HEK293 (cell line): ENCODE measurements at regions not wholly inside any gene's neighbourhood (a gene's known extent, or its start where the extent isn't known, plus 50 kb on each side); places are given as distances from the start of the nearest gene placed in this dataset.

ENCODE experiments used
- CTCF ChIA-PET: fragments of 350-600 bp; formaldehyde crosslinking; extraction: SDS; loops from one replicate; lab custom pipeline; 2021; ENCODE audit warnings: antibody characterized with exemption; lab: Yijun Ruan, JAX
- POLR2A ChIA-PET: fragments of 300-600 bp; formaldehyde crosslinking; extraction: SDS; loops from one replicate; lab custom pipeline; 2020; ENCODE audit warnings: antibody characterized with exemption, inconsistent platforms; lab: Yijun Ruan, JAX
- H3K27ac ChIP-seq: fragments of 200-500 bp; sonication (Bioruptor generic); 2 replicates; pipeline ENCODE4 v1.5.1; 2014; ENCODE audit warnings: low read depth, low read length, control low read depth, inconsistent platforms; ENCODE audit errors: extremely low read depth
- H3K36me3 ChIP-seq, 2 experiments: fragments of 200-500 bp in 1 of 2; sonication (Bioruptor generic) in 1 of 2; 1 replicate in 1 of 2; 2 replicates in 1 of 2; pipeline ENCODE4 v1.5.1; 2014 to 2017; ENCODE audit warnings: inconsistent platforms in 2 of 2, low read length in 2 of 2; ENCODE audit not compliant: control insufficient read depth in 2 of 2, insufficient read depth in 1 of 2
- H3K4me1 ChIP-seq: fragments of 200-500 bp; sonication (Bioruptor generic); 2 replicates; pipeline ENCODE4 v1.5.1; 2014; ENCODE audit warnings: mild to moderate bottlenecking, low read length, inconsistent platforms; ENCODE audit not compliant: control insufficient read depth, insufficient read depth
- H3K4me3 ChIP-seq: 2 replicates; pipeline ENCODE4 v1.5.1; 2011; ENCODE audit warnings: low read depth, mild to moderate bottlenecking, control low read depth, low read length, moderate library complexity
- H3K9me3 ChIP-seq: fragments of 200-500 bp; sonication (Bioruptor generic); 2 replicates; pipeline ENCODE4 v1.5.1; 2014; ENCODE audit warnings: low read depth, low read length, inconsistent platforms; ENCODE audit not compliant: control insufficient read depth, insufficient read depth
- GLIS1 ChIP-seq: fragments of 450-650 bp; formaldehyde crosslinking; IDR thresholded peaks from 2 replicates; pipeline ENCODE4 v1.5.1; 2016; ENCODE audit warnings: missing biosample characterization, missing genetic modification characterization
- HOXC10 ChIP-seq: sonication (generic); formaldehyde crosslinking; IDR thresholded peaks from 2 replicates; pipeline ENCODE4 v1.8.1; 2023; ENCODE audit warnings: mild to moderate bottlenecking, missing genetic modification reagents
- KLF16 ChIP-seq: fragments of 450-650 bp; formaldehyde crosslinking; IDR thresholded peaks from 2 replicates; pipeline ENCODE4 v1.5.1; 2017; ENCODE audit warnings: missing biosample characterization, missing genetic modification characterization
- PRDM6 ChIP-seq: fragments of 450-650 bp; formaldehyde crosslinking; IDR thresholded peaks from 2 replicates; pipeline ENCODE4 v1.5.1; 2017; ENCODE audit warnings: missing biosample characterization, missing genetic modification characterization
- REPIN1 ChIP-seq: fragments of 450-650 bp; formaldehyde crosslinking; IDR thresholded peaks from 2 replicates; pipeline ENCODE4 v1.5.1; 2017; ENCODE audit warnings: missing biosample characterization, missing genetic modification characterization, low read depth
- ZNF132 ChIP-seq: fragments of 450-650 bp; formaldehyde crosslinking; IDR thresholded peaks from 2 replicates; pipeline ENCODE4 v1.5.1; 2017; ENCODE audit warnings: missing biosample characterization, missing genetic modification characterization, borderline replicate concordance
- ZNF155 ChIP-seq: fragments of 450-650 bp; formaldehyde crosslinking; IDR thresholded peaks from 2 replicates; pipeline ENCODE4 v1.5.1; 2016; ENCODE audit warnings: missing biosample characterization, missing genetic modification characterization
- ZNF214 ChIP-seq: fragments of 450-650 bp; formaldehyde crosslinking; IDR thresholded peaks from 2 replicates; pipeline ENCODE4 v1.5.1; 2017; ENCODE audit warnings: missing biosample characterization, mild to moderate bottlenecking, missing genetic modification characterization, borderline replicate concordance
- ZNF311 ChIP-seq: fragments of 450-650 bp; formaldehyde crosslinking; IDR thresholded peaks from 2 replicates; pipeline ENCODE4 v1.5.1; 2017; ENCODE audit warnings: missing biosample characterization, missing genetic modification characterization, borderline replicate concordance
- ZNF324 ChIP-seq: fragments of 450-650 bp; formaldehyde crosslinking; IDR thresholded peaks from 2 replicates; pipeline ENCODE4 v1.5.1; 2016; ENCODE audit warnings: missing biosample characterization, missing genetic modification characterization
- ZNF514 ChIP-seq: fragments of 450-650 bp; formaldehyde crosslinking; IDR thresholded peaks from 2 replicates; pipeline ENCODE4 v1.5.1; 2016; ENCODE audit warnings: missing biosample characterization, missing genetic modification characterization
- ZNF521 ChIP-seq: fragments of 450-650 bp; formaldehyde crosslinking; IDR thresholded peaks from 2 replicates; pipeline ENCODE4 v1.5.1; 2017; ENCODE audit warnings: missing biosample characterization, mild to moderate bottlenecking, missing genetic modification characterization
- ZNF561 ChIP-seq: fragments of 450-650 bp; IDR thresholded peaks from 2 replicates; pipeline ENCODE4 v1.5.1; 2018; ENCODE audit warnings: missing biosample characterization, missing genetic modification characterization, borderline replicate concordance
- ZNF571 ChIP-seq: fragments of 450-650 bp; formaldehyde crosslinking; IDR thresholded peaks from 2 replicates; pipeline ENCODE4 v1.5.0; 2017; ENCODE audit warnings: missing biosample characterization, missing genetic modification characterization
- ZNF600 ChIP-seq: fragments of 450-650 bp; formaldehyde crosslinking; IDR thresholded peaks from 2 replicates; pipeline ENCODE4 v1.5.1; 2016; ENCODE audit warnings: missing biosample characterization, missing genetic modification characterization
- ZNF623 ChIP-seq: fragments of 450-650 bp; formaldehyde crosslinking; IDR thresholded peaks from 2 replicates; pipeline ENCODE4 v1.5.1; 2016; ENCODE audit warnings: missing biosample characterization, missing genetic modification characterization
- ZNF843 ChIP-seq: fragments of 450-650 bp; formaldehyde crosslinking; IDR thresholded peaks from 2 replicates; pipeline ENCODE4 v1.5.1; 2016; ENCODE audit warnings: missing biosample characterization, missing genetic modification characterization
- ZSCAN18 ChIP-seq: fragments of 450-650 bp; formaldehyde crosslinking; IDR thresholded peaks from 2 replicates; pipeline ENCODE4 v1.5.1; 2016; ENCODE audit warnings: missing biosample characterization, missing genetic modification characterization
- ZSCAN30 ChIP-seq: fragments of 450-650 bp; IDR thresholded peaks from 2 replicates; pipeline ENCODE4 v1.5.1; 2018; ENCODE audit warnings: missing biosample characterization, mild to moderate bottlenecking, missing genetic modification characterization, moderate library complexity
- TF ChIP-seq, protein P1 (sequence below): fragments of 450-650 bp; formaldehyde crosslinking; IDR thresholded peaks from 2 replicates; pipeline ENCODE4 v1.5.1; 2017; ENCODE audit warnings: missing biosample characterization, missing genetic modification characterization
- TF ChIP-seq, protein P2 (sequence below): fragments of 450-650 bp; formaldehyde crosslinking; IDR thresholded peaks from 2 replicates; pipeline ENCODE4 v1.5.1; 2016; ENCODE audit warnings: missing biosample characterization, missing genetic modification characterization

- TF ChIP-seq ZNF600 (tag by site-specific recombination) (no peak), ZNF324 (tag by site-specific recombination) (no peak), ZNF132 (tag by site-specific recombination) (no peak), ZNF561 (no peak), ZNF843 (tag by site-specific recombination) (no peak)
- TF ChIP-seq, all 188 proteins: peak for 0
Measured at GRCh38 chr6:126107475-126108166, 121.3 kb downstream of the TRMT11 start (continued).

GRCh38 chr6:126110512-126111270 lies 124.4 kb downstream of the TRMT11 start:
- CTCF ChIA-PET = no interaction called here
- no peak overlapping the region for H3K27ac ChIP-seq
- H3K4me1 ChIP-seq = no peaks in the 10 kb centered on the region

DNA sequence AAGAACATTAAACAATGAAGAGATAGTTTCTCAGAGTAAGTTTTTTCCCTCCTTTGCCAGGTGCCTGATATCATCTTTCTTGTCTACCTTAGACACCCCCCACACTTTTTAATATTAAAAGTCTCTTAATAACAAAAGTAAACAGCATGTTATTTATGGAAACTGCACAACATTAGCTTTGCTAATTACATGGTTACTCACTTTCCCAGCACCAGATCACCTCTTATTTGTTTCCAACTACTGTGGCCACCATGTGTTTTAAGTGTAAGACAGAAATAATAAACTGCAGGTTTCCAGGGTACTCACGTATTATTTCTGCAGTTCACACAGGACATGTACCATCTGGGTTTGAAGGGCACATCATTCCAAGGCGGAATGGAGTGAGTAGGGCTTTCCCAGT lies 125.0 kb downstream of the TRMT11 start:
- no peak overlapping the region for H3K4me3 ChIP-seq
- H3K36me3 ChIP-seq = peaks cover 0 to 2% of the 10 kb centered on the region in 2 experiments; a peak in 1 of 3 replicates
- H3K27ac ChIP-seq = no peak overlapping the region
- no peaks in the 10 kb centered on the region for H3K9me3 ChIP-seq
- CTCF ChIA-PET = interaction anchor here (0.8 kb wide), 1 partner anchor 18 kb away, joined by 4 read pairs; no protein-coding TSS in a partner anchor
- no peaks in the 10 kb centered on the region for H3K4me1 ChIP-seq
- no peak for TF ChIP-seq ZNF324 (tag by site-specific recombination)
- no peak for TF ChIP-seq ZSCAN18 (tag by site-specific recombination)
- TF ChIP-seq, all 188 proteins: peak for 0
- POLR2A ChIA-PET = no interaction called here

More at GRCh38 chr6:126110512-126111270, 124.4 kb downstream of the TRMT11 start:
- H3K36me3 ChIP-seq = peaks cover 0 to 2% of the 10 kb centered on the region in 2 experiments; a peak in 1 of 3 replicates
- no peaks in the 10 kb centered on the region for H3K9me3 ChIP-seq
- POLR2A ChIA-PET = no interaction called here
- TF ChIP-seq GLIS1 = peak; percentile 73
- TF ChIP-seq ZSCAN30 (tag by site-specific recombination) = no peak
- no peak overlapping the region for H3K4me3 ChIP-seq

- Histone ChIP-seq H3K36me3 (peaks cover 0 to 2% of the 10 kb centered on the region in 2 experiments; a peak in 1 of 3 replicates), H3K9me3 (no peaks in the 10 kb centered on the region), H3K27ac (no peak overlapping the region), H3K4me1 (no peaks in the 10 kb centered on the region), H3K4me3 (no peak overlapping the region)
- ChIA-PET POLR2A (no interaction called here), CTCF (interaction anchor here (0.8 kb wide), 1 partner anchor 17 kb away, joined by 4 read pairs; no protein-coding TSS in a partner anchor)
- no peak for TF ChIP-seq ZNF571
- no peak for TF ChIP-seq REPIN1 (tag by site-specific recombination)
- TF ChIP-seq ZNF514 (tag by site-specific recombination) = no peak
- TF ChIP-seq ZNF311 (tag by site-specific recombination) = no peak
- TF ChIP-seq KLF16 = no peak
- TF ChIP-seq HOXC10 (CRISPR knock-in tag) = no peak
- no peak for TF ChIP-seq GLIS1
- no peak for TF ChIP-seq ZNF521 (tag by site-specific recombination)
- TF ChIP-seq ZNF155 (tag by site-specific recombination) = no peak
- TF ChIP-seq, protein P1, sequence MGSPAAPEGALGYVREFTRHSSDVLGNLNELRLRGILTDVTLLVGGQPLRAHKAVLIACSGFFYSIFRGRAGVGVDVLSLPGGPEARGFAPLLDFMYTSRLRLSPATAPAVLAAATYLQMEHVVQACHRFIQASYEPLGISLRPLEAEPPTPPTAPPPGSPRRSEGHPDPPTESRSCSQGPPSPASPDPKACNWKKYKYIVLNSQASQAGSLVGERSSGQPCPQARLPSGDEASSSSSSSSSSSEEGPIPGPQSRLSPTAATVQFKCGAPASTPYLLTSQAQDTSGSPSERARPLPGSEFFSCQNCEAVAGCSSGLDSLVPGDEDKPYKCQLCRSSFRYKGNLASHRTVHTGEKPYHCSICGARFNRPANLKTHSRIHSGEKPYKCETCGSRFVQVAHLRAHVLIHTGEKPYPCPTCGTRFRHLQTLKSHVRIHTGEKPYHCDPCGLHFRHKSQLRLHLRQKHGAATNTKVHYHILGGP (tag by site-specific recombination) = no peak
- no peak for TF ChIP-seq ZNF600 (tag by site-specific recombination)
- TF ChIP-seq ZNF623 (tag by site-specific recombination) = no peak
- no peak for TF ChIP-seq PRDM6 (tag by site-specific recombination)
- TF ChIP-seq, protein P2, sequence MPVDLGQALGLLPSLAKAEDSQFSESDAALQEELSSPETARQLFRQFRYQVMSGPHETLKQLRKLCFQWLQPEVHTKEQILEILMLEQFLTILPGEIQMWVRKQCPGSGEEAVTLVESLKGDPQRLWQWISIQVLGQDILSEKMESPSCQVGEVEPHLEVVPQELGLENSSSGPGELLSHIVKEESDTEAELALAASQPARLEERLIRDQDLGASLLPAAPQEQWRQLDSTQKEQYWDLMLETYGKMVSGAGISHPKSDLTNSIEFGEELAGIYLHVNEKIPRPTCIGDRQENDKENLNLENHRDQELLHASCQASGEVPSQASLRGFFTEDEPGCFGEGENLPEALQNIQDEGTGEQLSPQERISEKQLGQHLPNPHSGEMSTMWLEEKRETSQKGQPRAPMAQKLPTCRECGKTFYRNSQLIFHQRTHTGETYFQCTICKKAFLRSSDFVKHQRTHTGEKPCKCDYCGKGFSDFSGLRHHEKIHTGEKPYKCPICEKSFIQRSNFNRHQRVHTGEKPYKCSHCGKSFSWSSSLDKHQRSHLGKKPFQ (tag by site-specific recombination) = no peak
- TF ChIP-seq ZNF214 (tag by site-specific recombination) = no peak
Measured at GRCh38 chr6:126112171-126112632, 125.9 kb downstream of the TRMT11 start.
